Activated T-helper 2 cell treated with anti-CD3 and anti-CD28 coated beads, Interferon-gamma antibody, Interleukin-2, Interleukin-4, amounts not matched to agents 10 μg/mL and 5 μg/mL and 100 μg/mL, durations not matched to agents 14 hours and 24 hours and 36 hours (primary cell): ENCODE measurements at regions not wholly inside any gene's neighbourhood (a gene's known extent, or its start where the extent isn't known, plus 50 kb on each side); places are given as distances from the start of the nearest gene placed in this dataset.

Source experiments
- DNase-seq: peaks from one replicate; pipeline ENCODE4 v3.0.0; 2021; ENCODE audit warnings: low spot score
- H3K27ac Mint-ChIP-seq: one replicate; pipeline ENCODE4 v1.8.0; 2021; ENCODE audit warnings: mixed read lengths
- H3K27me3 Mint-ChIP-seq: one replicate; pipeline ENCODE4 v1.8.0; 2021; ENCODE audit warnings: low read depth, mixed read lengths
- H3K36me3 Mint-ChIP-seq: one replicate; pipeline ENCODE4 v1.8.0; 2021; ENCODE audit warnings: low read depth, mixed read lengths
- H3K4me1 Mint-ChIP-seq: one replicate; pipeline ENCODE4 v1.8.0; 2021; ENCODE audit warnings: low read depth, mixed read lengths
- H3K4me3 Mint-ChIP-seq: one replicate; pipeline ENCODE4 v1.8.0; 2021; ENCODE audit warnings: low read depth, mild to moderate bottlenecking, moderate library complexity, mixed read lengths
- H3K9me3 Mint-ChIP-seq: one replicate; pipeline ENCODE4 v1.8.0; 2021; ENCODE audit warnings: mixed read lengths
- intact Hi-C: fragments of 100-400 bp; cut with micrococcal nuclease; formaldehyde crosslinking; loops from one replicate; pipeline ENCODE4 v1.15.1; 2023

DNA sequence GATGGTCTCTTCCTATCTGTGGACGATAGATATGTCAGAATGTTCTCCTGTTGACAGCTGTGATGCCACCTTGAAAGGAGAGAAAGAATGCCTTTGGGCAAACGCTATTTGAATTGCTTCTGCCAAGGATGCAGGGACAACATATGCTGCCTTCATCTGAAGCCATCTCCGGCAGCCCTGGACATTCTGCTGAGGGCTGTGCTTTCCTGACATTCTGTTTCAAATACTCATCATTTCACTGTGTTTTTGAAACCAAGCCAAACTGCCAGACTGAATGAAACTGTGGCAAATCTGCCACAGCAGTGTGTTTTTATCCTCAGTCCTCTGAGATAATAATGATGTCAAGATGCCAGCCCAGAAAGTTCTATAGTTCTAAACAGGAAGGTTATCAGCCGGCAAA is 85.8 kb upstream of the BCAT1 start:
- Mint-ChIP-seq H3K27me3 (peaks cover 28% of the 10 kb centered on the region), H3K27ac (no peak overlapping the region), H3K4me3 (no peak overlapping the region), H3K4me1 (no peaks in the 10 kb centered on the region), H3K9me3 (no peaks in the 10 kb centered on the region), H3K36me3 (no peaks in the 10 kb centered on the region)
- no peak for DNase-seq
- intact Hi-C loops, result no loop called here

DNA sequence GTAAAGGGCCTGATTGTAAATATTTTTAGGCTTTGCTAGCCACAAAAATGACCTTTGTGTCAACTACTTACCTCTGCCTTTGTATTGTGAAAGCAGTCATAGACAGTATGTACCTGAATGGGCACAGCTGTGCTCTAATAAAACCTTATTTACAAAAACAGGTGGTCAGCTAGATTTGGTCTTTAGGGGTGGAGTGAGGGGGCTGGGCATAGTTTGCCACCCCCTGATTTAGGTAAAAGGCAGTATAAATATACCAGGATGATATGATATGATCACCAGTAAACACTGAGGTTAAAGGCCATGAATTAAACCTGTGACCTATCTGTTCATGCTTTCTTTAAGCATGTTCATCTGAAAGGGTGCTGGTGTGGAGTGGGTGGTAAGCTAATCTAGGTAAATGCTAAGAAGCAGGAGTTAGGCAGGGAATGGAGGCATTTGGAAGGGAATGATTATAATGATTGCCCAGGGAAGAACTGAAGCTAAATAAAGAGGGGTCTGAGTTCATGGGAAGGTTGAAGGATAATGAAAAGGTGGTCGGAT is 77.1 kb upstream of the BCAT1 start:
- intact Hi-C loops, result no loop called here
- no peak for DNase-seq
- no peaks in the 10 kb centered on the region for H3K9me3 Mint-ChIP-seq
- H3K4me1 Mint-ChIP-seq, result no peaks in the 10 kb centered on the region
- no peaks in the 10 kb centered on the region for H3K36me3 Mint-ChIP-seq
- H3K27ac Mint-ChIP-seq, result no peak overlapping the region
- H3K4me3 Mint-ChIP-seq, result no peak overlapping the region
- peaks cover 3% of the 10 kb centered on the region for H3K27me3 Mint-ChIP-seq

DNA sequence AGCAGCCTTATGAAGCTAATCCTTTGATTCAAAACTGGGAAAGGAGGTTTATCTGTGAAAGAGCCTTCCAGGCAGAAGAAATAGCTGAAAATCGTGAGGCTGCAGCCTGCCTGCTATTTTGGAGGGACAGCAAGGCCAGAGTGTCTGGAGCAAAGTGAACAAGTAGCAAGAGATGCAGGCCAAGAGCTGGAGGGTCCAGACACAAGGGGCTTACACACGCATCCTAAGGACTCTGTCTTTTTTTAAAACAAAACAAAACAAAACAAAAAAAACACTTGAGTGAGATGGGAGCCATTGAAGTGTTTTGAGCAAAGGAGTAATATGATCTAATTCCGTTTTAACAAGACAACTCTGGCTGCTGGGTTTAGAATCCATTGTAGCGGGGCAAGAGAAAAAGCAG is 76.4 kb upstream of the BCAT1 start:
- Mint-ChIP-seq H3K4me1 (no peaks in the 10 kb centered on the region), H3K27me3 (peaks cover 6% of the 10 kb centered on the region), H3K9me3 (no peaks in the 10 kb centered on the region), H3K36me3 (no peaks in the 10 kb centered on the region), H3K4me3 (no peak overlapping the region), H3K27ac (no peak overlapping the region)
- DNase-seq, result no peak
- intact Hi-C loops, result no loop called here

DNA sequence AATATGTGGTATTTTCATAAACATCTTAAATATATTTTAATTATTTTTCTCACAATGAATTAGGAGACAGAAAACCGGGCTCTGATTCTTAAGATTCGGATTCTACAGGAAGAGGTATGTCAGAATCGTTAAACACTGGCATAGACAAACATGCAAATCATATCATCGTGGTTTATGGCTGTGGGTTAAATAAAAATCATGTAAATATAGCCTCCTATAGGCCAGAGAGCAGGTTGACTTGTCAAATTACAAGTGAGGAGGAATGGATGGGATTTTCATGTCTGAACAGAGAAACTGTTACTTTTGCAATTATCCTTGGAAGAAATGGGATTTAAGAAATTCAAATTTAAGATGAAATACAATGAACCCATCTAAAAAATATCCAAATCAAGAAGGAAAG is 74.9 kb upstream of the BCAT1 start:
- no peaks in the 10 kb centered on the region for H3K4me1 Mint-ChIP-seq
- intact Hi-C loops, result loop anchor here (5.0 kb wide), 1 partner anchor 33 kb away; no protein-coding TSS in a partner anchor
- no peaks in the 10 kb centered on the region for H3K9me3 Mint-ChIP-seq
- H3K27ac Mint-ChIP-seq, result no peak overlapping the region
- no peak overlapping the region for H3K4me3 Mint-ChIP-seq
- peaks cover 11% of the 10 kb centered on the region for H3K27me3 Mint-ChIP-seq
- no peaks in the 10 kb centered on the region for H3K36me3 Mint-ChIP-seq
- no peak for DNase-seq

DNA sequence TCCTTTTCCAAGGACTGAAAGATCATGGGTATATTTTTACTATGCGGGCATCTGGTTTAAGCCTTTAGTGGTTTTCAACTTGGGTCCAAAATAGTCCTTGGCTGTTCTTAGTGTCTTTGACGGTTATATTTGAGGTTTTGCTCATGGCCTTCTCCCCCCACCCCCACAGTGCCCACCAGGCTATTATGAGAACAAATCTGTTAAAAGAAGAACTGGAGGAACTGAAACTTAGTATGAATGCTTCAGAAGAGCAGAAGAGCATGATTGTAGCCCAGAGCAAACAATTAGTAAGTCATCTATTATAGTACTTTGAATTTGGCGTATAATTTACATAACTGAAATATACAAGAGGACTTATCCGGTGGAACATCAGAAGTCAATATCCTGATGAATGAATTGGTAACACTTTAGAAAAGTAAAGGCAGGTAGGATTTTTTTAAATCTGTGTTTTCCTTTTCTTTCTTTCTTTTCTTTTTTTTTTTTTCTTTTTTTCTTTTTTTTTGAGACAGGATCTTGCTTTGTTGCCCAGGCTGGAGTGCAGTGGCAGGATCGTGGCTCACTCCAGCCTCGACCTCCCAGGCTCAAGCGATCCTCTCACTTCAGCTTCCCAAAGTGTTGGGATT is 71.8 kb upstream of the BCAT1 start:
- intact Hi-C loops, result loop anchor here (5.0 kb wide), 1 partner anchor 37 kb away; no protein-coding TSS in a partner anchor
- no peak for DNase-seq
- Mint-ChIP-seq H3K27me3 (peaks cover 16% of the 10 kb centered on the region), H3K36me3 (no peaks in the 10 kb centered on the region), H3K9me3 (no peaks in the 10 kb centered on the region), H3K4me3 (no peak overlapping the region), H3K27ac (no peak overlapping the region), H3K4me1 (no peaks in the 10 kb centered on the region)

DNA sequence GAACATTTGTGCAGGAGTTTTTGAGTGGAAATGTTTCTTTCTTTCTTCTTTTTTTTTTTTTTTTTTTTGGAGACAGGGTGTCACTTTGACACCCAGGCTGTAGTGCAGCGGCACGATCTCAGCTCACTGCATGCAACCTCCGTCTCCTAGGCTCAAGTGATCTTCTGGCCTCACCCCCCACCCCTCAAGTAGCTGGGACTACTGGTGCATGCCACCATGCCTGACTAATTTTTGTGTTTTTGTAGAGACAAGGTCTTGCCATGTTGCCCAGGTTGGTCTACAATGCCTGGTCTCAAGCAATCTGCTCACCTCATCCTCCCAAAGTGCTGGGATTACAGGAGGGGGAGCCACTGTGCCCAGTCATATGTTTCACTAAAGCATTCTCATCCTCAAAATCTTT is 69.2 kb upstream of the BCAT1 start:
- Mint-ChIP-seq H3K36me3 (no peaks in the 10 kb centered on the region), H3K9me3 (no peaks in the 10 kb centered on the region), H3K27me3 (peaks cover 16% of the 10 kb centered on the region)

DNA sequence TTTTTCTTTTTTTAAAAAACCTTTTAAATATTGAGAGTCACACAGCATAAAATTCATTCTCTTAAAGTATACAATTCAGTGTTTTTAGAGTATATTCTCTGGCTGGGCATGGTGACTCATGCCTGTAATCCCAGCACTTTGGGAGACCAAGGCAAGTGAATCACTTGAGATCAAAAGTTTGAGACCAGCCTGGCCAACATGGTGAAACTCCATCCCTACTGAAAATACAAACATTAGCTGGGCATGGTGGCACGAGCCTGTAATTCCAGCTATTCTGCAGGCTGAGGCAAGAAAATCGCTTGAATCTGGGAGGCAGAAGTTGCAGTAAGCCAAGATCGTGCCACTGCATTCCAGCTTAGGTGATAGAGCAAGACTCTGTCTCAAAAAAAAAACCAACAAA is 68.4 kb upstream of the BCAT1 start:
- Mint-ChIP-seq H3K27ac (no peak overlapping the region), H3K4me1 (no peaks in the 10 kb centered on the region), H3K4me3 (no peak overlapping the region), H3K36me3 (no peaks in the 10 kb centered on the region), H3K27me3 (peaks cover 16% of the 10 kb centered on the region), H3K9me3 (no peaks in the 10 kb centered on the region)
- DNase-seq, result no peak
- intact Hi-C loops, result no loop called here

More for the DNA sequence above, 69.2 kb upstream of the BCAT1 start:
- H3K27ac Mint-ChIP-seq, result no peak overlapping the region
- no peaks in the 10 kb centered on the region for H3K4me1 Mint-ChIP-seq
- DNase-seq, result no peak
- H3K4me3 Mint-ChIP-seq, result no peak overlapping the region
- intact Hi-C loops, result no loop called here

DNA sequence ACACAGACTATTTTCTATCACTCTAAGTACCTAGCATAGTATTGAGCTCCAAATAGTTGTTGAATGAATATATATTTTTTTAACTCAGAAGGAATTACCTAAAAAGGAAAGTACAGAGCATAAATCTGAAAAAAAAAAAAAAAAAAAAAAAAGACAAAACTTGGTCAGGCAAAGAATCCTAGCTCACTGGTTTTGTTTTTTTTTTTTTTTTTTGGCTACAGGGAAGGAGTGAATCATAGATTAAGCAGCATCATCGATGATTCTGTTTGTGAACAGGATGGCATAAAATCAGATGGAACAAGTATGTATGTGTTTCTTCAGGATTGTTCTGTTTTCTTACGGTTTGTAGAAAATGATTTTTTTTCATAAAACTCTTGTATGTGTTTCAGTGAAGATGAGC is 66.1 kb upstream of the BCAT1 start:
- no peak overlapping the region for H3K4me3 Mint-ChIP-seq
- intact Hi-C loops, result no loop called here
- no peak for DNase-seq

DNA sequence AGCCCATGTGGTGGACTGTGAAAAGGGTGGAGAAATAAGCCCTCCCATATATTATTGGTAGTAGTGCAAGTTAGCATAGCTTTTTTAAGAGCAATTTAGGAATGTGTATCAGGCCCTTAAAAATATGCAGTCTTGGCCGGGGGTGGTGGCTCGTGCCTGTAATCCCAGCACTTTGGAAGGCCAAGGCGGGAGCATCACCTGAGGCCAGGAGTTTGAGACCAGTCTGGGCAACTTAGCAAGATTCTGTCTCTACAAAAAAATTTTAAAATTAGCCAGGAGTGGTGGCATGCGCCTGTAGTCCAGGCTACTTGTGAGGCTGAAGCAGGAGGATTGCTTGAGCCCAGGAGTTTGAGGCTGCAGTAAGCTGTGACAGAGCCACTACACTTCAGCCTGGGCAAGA is 64.2 kb upstream of the BCAT1 start:
- Mint-ChIP-seq H3K36me3 (no peaks in the 10 kb centered on the region), H3K4me1 (no peaks in the 10 kb centered on the region), H3K4me3 (no peak overlapping the region), H3K27ac (no peak overlapping the region), H3K9me3 (no peaks in the 10 kb centered on the region), H3K27me3 (peaks cover 5% of the 10 kb centered on the region)
- DNase-seq, result no peak
- intact Hi-C loops, result no loop called here

More for the DNA sequence above, 66.1 kb upstream of the BCAT1 start:
- Mint-ChIP-seq H3K9me3 (no peaks in the 10 kb centered on the region), H3K36me3 (no peaks in the 10 kb centered on the region), H3K27me3 (peaks cover 9% of the 10 kb centered on the region), H3K27ac (no peak overlapping the region), H3K4me1 (no peaks in the 10 kb centered on the region)

DNA sequence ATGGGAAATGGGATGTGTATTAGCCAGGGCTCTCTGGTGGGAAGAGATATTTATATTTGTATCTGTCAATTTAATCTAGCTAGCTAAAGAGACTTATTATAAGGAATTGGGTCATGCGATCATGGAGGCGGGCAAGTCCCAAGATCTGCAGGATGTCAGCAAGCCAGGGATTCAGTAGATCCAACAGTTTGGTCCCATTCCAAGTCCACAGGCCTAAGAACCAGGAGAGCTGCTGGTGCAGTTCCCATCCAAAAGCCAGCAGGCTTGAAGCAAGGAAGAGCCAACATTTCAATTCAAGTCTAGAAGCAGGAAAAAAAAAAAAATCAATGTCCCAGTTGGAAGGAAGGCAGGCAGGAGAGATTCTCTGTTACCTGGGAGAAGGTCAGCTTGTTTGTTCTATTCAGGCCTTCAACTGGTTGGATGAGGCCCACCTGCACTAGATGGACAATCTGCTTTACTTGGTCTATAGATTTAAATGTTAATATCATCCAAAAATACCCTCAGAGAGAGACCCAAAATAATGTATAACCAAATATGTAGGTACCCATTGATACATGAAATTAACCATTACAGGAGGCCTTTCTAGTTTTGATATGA is 60.7 kb upstream of the BCAT1 start:
- DNase-seq, result no peak
- no peaks in the 10 kb centered on the region for H3K36me3 Mint-ChIP-seq
- no peaks in the 10 kb centered on the region for H3K9me3 Mint-ChIP-seq
- intact Hi-C loops, result no loop called here
- H3K27me3 Mint-ChIP-seq, result no peaks in the 10 kb centered on the region
- no peak overlapping the region for H3K27ac Mint-ChIP-seq
- no peak overlapping the region for H3K4me3 Mint-ChIP-seq
- H3K4me1 Mint-ChIP-seq, result no peaks in the 10 kb centered on the region

DNA sequence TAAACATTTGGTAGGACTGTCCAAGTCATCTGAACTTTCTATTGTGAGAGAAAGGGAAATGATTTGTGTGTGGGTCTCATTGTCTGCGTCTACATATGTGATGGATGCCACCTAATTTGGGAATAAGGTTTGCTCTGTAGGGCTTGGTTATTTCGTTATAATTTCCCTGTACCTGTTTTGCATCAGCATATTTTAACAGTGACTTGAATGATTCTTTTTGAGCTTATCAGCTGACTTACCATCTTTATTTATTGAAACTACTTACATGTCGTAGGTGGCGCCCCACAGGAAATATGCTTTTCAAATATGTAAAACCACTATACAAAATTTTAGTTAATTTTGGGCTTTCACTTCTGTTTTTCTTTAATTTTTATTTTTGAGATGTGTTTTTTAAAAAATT is 56.5 kb upstream of the BCAT1 start:
- H3K36me3 Mint-ChIP-seq, result no peaks in the 10 kb centered on the region
- no peak overlapping the region for H3K4me3 Mint-ChIP-seq
- H3K27ac Mint-ChIP-seq, result no peak overlapping the region
- intact Hi-C loops, result no loop called here
- peaks cover 19% of the 10 kb centered on the region for H3K27me3 Mint-ChIP-seq
- no peaks in the 10 kb centered on the region for H3K4me1 Mint-ChIP-seq
- DNase-seq, result no peak
- no peaks in the 10 kb centered on the region for H3K9me3 Mint-ChIP-seq

DNA sequence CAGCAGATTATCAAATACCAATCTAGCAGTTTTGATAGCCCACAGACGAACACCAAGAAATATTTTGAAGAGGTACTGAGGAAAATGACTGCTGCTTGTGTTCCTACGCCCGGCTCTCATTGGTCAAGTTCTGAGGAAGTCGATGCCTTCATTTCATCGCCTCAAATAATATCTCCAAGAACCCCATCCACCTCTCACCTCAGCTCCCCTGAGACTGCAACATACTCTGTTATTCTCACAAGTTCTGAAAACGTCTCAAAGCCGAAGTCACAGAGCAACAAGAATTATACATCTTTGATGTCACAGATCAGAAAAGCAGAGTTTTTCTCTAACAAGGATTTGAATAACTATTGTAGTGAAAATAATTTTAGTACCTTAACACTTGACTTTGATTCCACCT is 55.5 kb upstream of the BCAT1 start:
- no peaks in the 10 kb centered on the region for H3K9me3 Mint-ChIP-seq
- no peak for DNase-seq
- no peaks in the 10 kb centered on the region for H3K36me3 Mint-ChIP-seq
- H3K4me1 Mint-ChIP-seq, result no peaks in the 10 kb centered on the region
- H3K27ac Mint-ChIP-seq, result no peak overlapping the region
- peaks cover 19% of the 10 kb centered on the region for H3K27me3 Mint-ChIP-seq
- H3K4me3 Mint-ChIP-seq, result no peak overlapping the region
- intact Hi-C loops, result no loop called here

DNA sequence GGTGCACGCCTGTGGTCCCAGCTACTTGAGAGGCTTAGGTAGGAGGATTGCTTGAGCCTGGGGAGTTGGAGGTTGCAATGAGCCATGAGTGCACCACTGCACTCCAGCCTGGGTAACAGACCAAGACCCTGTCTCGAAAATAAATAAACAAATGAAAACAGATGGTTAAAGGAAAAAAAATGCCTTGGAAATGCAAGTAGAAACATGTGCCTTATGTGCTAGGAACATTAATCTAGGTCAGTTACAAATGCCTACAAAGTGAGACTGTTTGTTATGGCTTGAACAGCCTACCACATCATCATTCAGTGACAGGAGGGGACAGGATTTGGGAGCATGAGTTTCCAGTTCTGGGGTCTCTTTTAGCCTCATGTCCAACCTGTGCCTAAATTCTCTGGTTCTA is 52.4 kb upstream of the BCAT1 start:
- Mint-ChIP-seq H3K27me3 (peaks cover 28% of the 10 kb centered on the region), H3K36me3 (no peaks in the 10 kb centered on the region), H3K9me3 (no peaks in the 10 kb centered on the region), H3K27ac (no peak overlapping the region), H3K4me1 (peaks cover 7% of the 10 kb centered on the region), H3K4me3 (no peak overlapping the region)
- intact Hi-C loops, result no loop called here
- no peak for DNase-seq
